Superior temporal gyrus (tissue), 1 donor: ENCODE measurements at regions not wholly inside any gene's neighbourhood (a gene's known extent, or its start where the extent isn't known, plus 50 kb on each side); places are given as distances from the start of the nearest gene placed in this dataset.

Source experiments
- DNase-seq: peaks from one replicate; pipeline ENCODE4 v3.0.0-alpha.2; 2016; ENCODE audit errors: extremely low spot score

DNA sequence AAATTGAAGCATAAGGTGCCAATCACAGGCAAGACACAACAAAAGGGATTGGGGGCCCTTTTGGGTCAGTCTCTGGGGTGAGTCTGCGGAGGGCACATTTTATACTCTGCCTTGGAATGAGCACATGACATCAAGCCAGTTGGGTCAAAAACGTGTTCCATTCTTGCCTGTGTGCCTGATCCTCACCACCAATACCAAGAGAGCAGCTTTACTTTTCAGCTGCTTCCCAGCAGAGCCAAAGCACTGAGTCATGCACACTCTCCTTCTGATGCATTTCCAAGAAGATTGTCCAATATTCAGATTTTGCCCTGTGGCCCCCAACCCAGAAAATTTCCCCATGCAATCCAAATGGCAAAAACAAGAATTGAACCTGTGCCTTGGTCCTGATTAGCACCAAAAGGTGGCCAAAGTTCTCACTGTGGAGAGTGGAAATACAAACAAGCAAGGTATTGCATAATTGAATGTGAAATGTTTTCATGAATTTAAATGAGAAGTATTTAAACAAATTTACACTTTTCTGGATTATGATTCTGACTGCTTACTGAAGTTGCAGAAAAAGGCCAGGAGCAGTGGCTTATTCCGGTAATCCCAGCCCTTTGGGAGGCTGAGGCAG is 217.8 kb upstream of the SOX9 start:
- DNase-seq: peak; percentile 28

DNA sequence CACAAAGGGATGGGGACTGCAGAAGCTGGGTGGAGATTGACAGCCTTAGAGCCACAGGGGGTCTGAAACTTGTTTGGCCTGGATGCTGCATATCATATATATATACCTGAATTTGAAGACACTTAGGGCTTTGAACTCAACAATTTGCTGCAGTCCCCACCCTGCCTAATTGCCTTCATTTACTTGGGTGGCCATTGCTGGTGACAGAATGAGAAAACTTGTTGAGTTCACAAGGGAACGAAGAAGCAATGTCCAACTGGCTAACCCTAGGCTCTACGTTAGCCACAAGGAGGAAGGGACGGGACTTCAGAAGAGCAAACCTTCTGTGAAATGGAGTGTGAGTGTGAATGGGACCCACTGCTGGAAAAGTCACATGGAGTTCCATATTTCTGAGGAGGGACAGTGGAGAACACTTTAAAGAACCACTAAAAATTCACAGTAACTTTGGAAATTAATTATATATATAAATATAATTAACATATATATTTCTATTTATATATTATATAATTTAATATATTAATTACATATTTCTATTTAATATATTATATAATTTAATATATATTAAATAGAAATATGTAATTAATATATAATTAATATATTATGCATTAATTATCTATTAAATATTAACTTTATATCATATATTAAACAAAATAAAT is 215.3 kb upstream of the SOX9 start:
- no peak for DNase-seq

DNA sequence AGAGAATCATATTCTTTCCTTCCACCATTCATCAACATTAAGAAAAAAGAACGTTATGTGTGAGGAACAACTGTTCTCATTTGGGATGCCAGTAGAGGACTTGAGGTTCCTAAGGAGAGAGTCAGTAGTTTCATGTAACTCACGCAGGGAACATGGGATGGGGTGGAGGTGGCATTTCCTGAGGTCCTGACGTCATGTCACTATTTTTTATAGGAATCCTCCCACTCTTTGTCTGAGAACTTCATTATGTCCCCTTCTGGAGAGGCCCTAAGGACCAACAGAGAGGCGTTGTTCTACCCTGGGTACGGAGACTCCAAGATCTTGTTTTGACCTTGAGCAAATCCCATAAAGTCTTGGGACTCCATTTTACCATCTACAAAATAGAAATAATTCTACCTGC is 211.7 kb upstream of the SOX9 start:
- DNase-seq: no peak

DNA sequence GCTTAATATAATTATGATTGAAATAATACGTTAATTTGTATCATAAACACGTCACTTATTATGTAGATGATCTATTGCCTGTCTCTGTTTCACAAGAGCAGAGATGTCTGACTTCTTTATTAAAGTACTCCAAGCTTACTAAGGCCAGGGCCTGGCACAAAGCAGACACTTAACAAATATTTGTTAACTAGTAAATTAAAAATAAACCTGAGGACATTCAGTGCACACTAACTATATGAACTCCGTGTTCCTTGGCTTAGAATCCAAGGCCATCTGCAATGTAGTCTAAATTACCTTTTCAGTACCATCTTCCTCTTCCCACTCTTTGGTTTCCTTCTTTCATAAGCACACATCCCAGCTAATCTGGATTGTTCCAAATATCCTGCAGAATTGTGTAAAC is 210.8 kb upstream of the SOX9 start:
- DNase-seq: peak; percentile 17

DNA sequence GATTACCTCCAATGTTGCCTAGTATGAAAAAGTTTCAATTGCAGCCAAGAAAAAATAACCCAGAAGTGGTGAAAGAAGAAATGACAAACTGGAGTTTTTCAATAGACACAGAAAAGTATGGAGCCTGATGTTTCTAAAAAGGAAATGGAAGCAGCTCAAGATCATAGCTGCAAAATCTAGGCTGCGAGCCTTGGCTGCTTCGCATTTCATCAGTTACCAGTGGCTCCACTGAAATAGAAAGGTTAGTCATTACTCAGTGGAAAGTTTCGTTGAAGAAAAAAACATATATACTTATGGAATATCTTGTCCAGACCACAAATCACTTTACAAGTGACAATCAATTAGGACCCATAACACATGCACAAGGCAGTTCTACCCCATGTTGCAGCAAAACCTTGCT is 206.8 kb upstream of the SOX9 start:
- no peak for DNase-seq

DNA sequence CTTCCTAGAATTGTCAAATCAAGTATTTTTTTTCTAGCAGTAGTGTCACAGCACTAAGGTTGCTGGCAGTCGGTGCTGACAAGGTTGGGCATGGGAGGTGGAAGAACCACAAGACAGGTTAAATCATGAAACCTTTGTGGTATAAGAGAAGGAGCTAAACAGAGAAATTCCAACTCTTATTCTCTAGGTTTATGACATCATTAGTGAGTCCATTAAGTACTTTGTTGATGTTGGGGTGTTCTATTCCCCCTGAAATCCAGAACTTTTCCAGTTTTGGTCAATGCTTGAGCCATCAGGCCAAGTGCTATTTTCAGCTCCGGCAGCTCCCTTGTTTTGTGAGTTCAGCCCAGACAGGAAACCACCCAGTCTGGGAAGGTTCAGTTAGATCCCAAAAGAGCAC is 206.0 kb upstream of the SOX9 start:
- DNase-seq: no peak

GRCh38 chr17:71917715-71918114 is 203.1 kb upstream of the SOX9 start:
- DNase-seq: no peak

DNA sequence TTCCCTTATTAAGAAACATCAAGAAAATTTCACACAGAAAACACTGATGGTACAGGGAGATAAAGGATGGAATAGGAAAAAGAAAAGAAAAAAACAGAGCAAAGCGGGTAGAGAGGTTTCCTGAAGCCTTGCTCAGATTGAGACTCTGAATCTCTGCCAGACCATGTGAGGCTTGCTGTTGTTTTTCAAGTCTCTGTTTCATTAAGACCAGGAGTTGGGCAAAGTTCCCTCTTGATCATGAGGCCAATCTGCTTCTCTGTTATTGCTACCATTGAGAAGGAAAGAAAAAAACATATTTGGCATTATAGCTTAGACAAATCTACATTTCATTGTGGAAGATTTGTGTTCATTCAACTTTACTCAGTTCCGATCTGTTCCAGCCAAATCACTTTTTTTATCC is 201.6 kb upstream of the SOX9 start:
- peak; percentile 26 for DNase-seq

DNA sequence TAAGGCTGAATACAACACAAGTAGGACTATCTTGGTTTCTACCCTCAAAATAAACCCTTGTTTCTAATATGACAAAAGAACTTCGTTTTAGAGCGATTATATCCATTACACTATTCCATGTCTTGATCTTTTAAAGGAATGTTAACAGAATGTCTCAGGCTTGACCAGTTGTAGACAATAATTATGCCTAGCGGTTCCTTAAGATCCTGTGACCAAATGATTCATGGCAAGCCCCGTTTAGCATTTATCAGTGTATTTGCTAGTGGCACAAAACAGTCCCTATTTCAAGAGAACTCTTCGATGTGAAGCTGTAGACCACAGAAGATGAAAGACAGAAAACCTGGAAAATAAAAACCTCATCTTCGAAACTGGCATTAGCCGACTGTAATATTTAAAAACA is 200.9 kb upstream of the SOX9 start:
- no peak for DNase-seq

GRCh38 chr17:71921796-71922195 is 199.0 kb upstream of the SOX9 start:
- no peak for DNase-seq

DNA sequence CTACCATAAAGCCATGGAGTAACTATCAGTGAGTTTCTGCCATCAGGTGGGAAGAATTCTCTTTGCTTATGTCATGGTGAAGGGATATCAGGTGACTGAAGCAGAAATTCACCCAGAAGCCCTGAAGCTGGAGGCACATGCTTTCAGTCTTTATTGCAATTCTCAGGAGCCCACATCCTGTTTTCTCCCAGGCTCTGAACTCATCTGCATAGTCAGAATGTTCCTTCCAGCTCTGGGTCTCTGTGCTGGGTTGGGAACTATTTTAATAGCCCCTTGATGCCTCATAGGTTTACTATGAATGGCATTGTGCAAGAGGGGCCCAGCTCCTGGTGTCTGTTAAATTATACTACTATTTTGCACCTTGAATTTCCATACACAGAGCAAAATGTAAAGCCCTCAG is 198.4 kb upstream of the SOX9 start:
- DNase-seq: no peak

GRCh38 chr17:71926746-71927398 is 193.9 kb upstream of the SOX9 start:
- no peak for DNase-seq

DNA sequence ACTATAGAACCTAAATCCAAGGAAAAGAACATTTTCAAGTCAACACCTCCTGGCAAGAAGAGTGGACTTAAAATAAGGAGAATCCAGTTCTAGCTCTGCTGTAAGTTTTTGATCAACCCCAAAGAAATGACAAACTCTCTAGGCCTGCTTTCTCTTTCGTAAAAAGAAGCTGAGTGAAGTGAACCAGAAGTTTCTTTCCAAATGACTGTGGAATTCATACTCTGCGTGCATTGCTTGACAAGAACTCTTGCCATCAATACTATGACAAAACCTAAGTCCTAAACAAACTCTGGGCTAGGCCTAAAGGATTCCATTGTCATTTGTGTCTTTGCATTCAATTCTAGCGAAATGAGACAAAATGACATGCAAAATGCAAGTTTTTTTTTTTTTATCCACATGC is 187.5 kb upstream of the SOX9 start:
- no peak for DNase-seq

DNA sequence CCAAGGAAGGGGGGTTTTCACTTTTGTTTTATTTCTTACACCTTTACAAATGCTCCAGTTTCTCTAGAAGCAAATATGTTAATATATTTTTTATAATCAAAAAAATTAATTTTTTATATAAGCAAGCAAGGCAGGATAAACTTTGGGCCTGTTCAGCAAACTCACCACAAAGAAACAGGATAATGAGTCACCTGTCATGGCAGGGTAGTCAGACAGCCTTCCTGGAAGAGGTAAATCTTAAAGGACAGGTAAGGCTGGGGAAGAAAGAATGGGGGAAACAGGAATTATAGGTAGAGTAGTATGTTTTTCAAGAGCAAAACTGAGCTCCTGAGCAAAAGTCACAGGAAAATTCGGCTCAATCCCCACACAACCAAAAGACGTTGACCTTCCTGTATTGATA is 186.3 kb upstream of the SOX9 start:
- DNase-seq: no peak

DNA sequence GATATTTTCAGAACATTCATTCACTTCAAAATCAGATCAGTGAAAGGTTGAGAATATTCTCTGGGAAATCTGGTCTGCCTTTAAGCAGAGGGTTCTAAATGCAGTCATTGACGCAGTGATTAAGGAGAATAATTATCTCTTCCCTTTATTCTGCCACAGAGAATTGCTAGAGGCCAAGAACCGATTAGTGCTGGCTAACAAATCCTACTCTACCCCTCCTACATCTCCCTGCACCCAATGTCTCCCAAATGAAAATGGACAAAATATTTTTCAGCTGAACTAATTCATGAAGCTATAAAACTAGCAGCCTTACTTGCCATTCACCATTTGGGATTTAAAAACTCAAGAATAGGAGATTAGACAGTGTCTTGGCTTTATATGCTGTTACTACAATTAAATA is 185.5 kb upstream of the SOX9 start:
- no peak for DNase-seq

- no peak for DNase-seq
Observed at GRCh38 chr17:71936977-71937376, 183.8 kb upstream of the SOX9 start.

DNA sequence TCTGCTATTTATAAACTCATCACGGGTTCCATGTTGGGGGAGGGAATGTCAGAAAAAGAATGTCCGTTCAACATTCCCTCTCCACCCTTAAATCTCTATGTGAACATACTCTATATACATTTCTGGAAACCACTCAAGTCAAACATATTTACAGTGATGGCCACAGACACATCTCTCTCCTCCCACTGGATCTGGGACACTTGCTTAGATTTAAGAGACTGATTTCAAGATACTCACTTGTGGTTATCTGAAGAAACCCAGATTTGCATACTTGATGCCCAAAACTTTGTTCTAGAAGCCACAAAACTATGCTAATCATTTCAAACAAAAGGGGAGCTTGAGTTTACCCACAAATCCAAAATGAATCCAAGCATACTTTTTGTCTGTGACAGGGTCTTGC is 182.9 kb upstream of the SOX9 start:
- DNase-seq: no peak

GRCh38 chr17:71938340-71939010 is 182.3 kb upstream of the SOX9 start:
- no peak for DNase-seq

GRCh38 chr17:71941920-71942319 is 178.9 kb upstream of the SOX9 start:
- DNase-seq: no peak

- no peak for DNase-seq
Observed at GRCh38 chr17:71942626-71943025, 178.2 kb upstream of the SOX9 start.

DNA sequence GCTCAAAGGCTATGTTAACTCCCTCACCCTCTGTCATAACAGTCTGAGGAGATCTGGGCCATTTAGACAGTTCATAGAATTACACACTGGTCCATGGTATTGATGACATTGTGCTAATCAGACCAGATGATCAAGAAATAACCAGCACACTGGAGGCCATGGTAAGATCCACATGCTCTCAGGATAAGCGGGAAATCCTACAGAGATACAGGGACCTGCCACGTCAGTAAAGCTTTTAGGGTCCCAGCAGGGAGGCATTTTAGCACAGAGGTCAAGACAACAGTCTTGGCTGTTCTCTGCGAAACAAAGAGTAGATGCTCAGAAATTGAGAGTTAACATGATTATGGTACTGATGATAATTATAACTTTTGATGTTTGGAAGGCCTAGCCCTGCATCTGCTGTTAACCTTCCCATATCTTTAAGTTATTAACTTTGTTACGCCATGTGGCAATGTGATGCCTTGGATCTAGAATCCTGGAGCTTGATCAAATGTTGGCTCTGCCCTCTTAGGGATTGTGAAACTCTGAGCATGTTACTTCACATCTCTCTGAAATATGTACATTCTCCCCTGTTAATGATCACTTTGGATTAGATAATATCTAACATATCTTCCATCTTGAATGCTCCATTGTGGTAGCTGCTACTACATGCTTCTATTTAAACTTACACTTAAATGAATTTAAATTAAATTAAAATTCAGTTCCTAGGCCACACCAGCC is 172.0 kb upstream of the SOX9 start:
- no peak for DNase-seq

DNA sequence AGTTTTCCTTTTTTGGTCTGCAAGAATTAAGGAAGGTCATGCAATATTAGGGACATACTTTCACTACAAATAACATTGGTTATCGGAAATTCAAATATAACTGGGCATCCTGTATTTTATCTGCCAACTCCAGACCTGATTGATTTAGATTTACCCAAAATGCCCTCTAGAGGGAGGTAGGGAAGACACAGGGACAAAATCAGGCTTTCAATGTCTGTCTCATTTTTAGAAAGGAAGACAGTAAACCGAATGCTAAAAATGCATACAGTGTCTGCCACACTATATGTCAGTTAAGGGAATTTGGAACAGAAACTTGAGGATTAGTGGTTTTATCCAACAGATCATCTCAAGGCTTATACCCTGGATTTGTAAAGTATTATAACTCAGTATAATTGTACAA is 161.7 kb upstream of the SOX9 start:
- no peak for DNase-seq
